ENCODE measurements at regions not wholly inside any gene's neighbourhood (a gene's known extent, or its start where the extent isn't known, plus 50 kb on each side); places are given as distances from the start of the nearest gene placed in this dataset.
"Not testable (repeated sequence)": the region's sequence is repeated elsewhere in the genome, so short reads cannot be mapped to it uniquely, and the experiment has no call there.

- no peak for TF ChIP-seq CTCF (IDR thresholded peaks at IDR 0.05; ENCODE audit: low read depth, low read length)
- H3K4me3 ChIP-seq (ENCODE audit: low read depth, low read length), result no peak overlapping the region
Measured at GRCh38 chr4:174056959-174057358, 226.5 kb downstream of the FBXO8 start.

- no peak overlapping the region for H3K4me3 ChIP-seq (ENCODE audit: low read depth, low read length)
- no peak for TF ChIP-seq CTCF (IDR thresholded peaks at IDR 0.05; ENCODE audit: low read depth, low read length)
Measured at GRCh38 chr4:174055344-174055743, 228.1 kb downstream of the FBXO8 start.

- no peak overlapping the region for H3K4me3 ChIP-seq (ENCODE audit: low read depth, low read length)
- TF ChIP-seq CTCF (IDR thresholded peaks at IDR 0.05; ENCODE audit: low read depth, low read length), result no peak
Measured at GRCh38 chr4:174053895-174054294, 229.6 kb downstream of the FBXO8 start.

GRCh38 chr4:174047363-174047762 is 236.1 kb downstream of the FBXO8 start:
- no peak for TF ChIP-seq CTCF (IDR thresholded peaks at IDR 0.05; ENCODE audit: low read depth, low read length)

GRCh38 chr4:174045829-174046228 is 237.6 kb downstream of the FBXO8 start:
- not testable (repeated sequence) for H3K4me3 ChIP-seq (ENCODE audit: low read depth, low read length)

More at GRCh38 chr4:174047363-174047762, 236.1 kb downstream of the FBXO8 start:
- H3K4me3 ChIP-seq (ENCODE audit: low read depth, low read length), result no peak overlapping the region

- no peak overlapping the region for H3K4me3 ChIP-seq (ENCODE audit: low read depth, low read length)
- TF ChIP-seq CTCF (IDR thresholded peaks at IDR 0.05; ENCODE audit: low read depth, low read length), result no peak
Measured at GRCh38 chr4:174045381-174045780, 238.1 kb downstream of the FBXO8 start.

- no peak for TF ChIP-seq CTCF (IDR thresholded peaks at IDR 0.05; ENCODE audit: low read depth, low read length)
Measured at GRCh38 chr4:174041555-174042105, 241.8 kb downstream of the FBXO8 start.

GRCh38 chr4:174040287-174040686 is 243.2 kb downstream of the FBXO8 start:
- no peak overlapping the region for H3K4me3 ChIP-seq (ENCODE audit: low read depth, low read length)
- TF ChIP-seq CTCF (IDR thresholded peaks at IDR 0.05; ENCODE audit: low read depth, low read length), result no peak

More at GRCh38 chr4:174041555-174042105, 241.8 kb downstream of the FBXO8 start:
- no peak overlapping the region for H3K4me3 ChIP-seq (ENCODE audit: low read depth, low read length)

Measured in WI38 (cell line).